ENCODE measurements at regions not wholly inside any gene's neighbourhood (a gene's known extent, or its start where the extent isn't known, plus 50 kb on each side); places are given as distances from the start of the nearest gene placed in this dataset.
A peak's percentile ranks its signal among the peaks of the same experiment; 100 is the strongest.

DNA sequence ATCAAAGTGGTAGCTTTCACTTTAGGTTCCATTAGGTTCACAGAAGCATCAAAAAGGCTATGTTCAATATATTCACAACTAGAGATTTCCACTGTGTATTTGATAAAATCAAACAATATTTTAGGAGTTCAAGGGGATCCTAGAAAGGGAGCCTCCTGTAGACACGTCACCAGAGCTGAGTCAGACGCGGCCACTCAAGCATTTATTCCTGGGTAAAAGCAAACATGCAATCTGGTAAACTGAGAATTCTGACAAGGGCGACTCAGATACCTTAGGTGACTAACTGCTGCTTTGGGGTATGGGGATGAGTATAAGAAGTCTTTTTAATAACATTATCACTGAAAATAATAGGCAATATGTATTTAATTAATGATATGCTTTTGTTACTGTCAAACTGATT is 118.7 kb upstream of the HMGN3 start:
- TF ChIP-seq CTCF (IDR thresholded peaks at IDR 0.05) (no peak), POLR2A (IDR thresholded peaks at IDR 0.05) (no peak)
- H3K27ac ChIP-seq = no peak overlapping the region
- H3K27me3 ChIP-seq = no peaks in the 10 kb centered on the region
- DNase-seq (ENCODE audit: low spot score in 2 of 2) = no peak
- 78% methylated on average over 4 of the region's 4 CpGs for WGBS
- H3K4me3 ChIP-seq = no peak overlapping the region
- peaks cover 3% of the 10 kb centered on the region for H3K9me3 ChIP-seq
- no peaks in the 10 kb centered on the region for H3K36me3 ChIP-seq
- no peaks in the 10 kb centered on the region for H3K4me1 ChIP-seq

- 68% methylated on average over 5 of the region's 5 CpGs for WGBS
- DNase-seq (ENCODE audit: low spot score in 2 of 2) = no peak
- Histone ChIP-seq H3K27me3 (no peaks in the 10 kb centered on the region), H3K4me3 (no peak overlapping the region), H3K36me3 (no peaks in the 10 kb centered on the region), H3K9me3 (no peaks in the 10 kb centered on the region), H3K27ac (no peak overlapping the region), H3K4me1 (peaks cover 7% of the 10 kb centered on the region)
- TF ChIP-seq POLR2AphosphoS5 (IDR thresholded peaks at IDR 0.05) (no peak), CTCF (IDR thresholded peaks at IDR 0.05) (no peak), EP300 (IDR thresholded peaks at IDR 0.05) (no peak), POLR2A (IDR thresholded peaks at IDR 0.05) (no peak)
These were observed 104.0 kb upstream of the HMGN3 start for GRCh38 chr6:79338493-79338892.

DNA sequence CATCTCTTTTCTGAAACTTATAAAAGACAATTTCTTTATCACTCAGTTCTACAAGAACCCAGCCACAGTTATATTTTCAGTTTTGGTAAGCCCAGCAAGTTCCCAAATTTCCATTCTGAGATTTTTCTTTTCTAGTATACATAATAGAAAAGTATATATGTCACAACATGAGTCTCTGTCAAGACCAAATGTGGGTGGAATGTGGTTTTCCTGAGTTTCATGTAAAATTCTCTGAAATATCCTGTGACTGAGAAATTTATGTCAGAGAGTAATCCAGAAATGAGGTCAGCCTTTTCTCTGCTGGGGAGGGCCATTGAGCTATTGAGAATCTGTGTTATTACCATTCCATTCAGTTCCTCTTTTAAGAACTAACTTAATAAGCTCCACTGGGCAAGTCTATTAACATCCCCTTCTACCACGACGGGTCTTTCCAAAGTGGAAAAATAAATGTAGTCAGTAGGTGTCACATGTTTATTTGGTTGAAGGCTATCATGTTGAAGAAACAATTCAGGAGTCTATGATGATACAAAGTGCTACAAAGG is 100.7 kb upstream of the HMGN3 start:
- H3K27ac ChIP-seq = no peak overlapping the region
- H3K4me1 ChIP-seq = peaks cover 7% of the 10 kb centered on the region
- 59% methylated on average over 2 of the region's 2 CpGs for WGBS
- H3K27me3 ChIP-seq = no peaks in the 10 kb centered on the region
- H3K36me3 ChIP-seq = no peaks in the 10 kb centered on the region
- no peaks in the 10 kb centered on the region for H3K9me3 ChIP-seq
- TF ChIP-seq POLR2AphosphoS5 (IDR thresholded peaks at IDR 0.05) = no peak
- TF ChIP-seq CTCF (IDR thresholded peaks at IDR 0.05) = no peak
- no peak for TF ChIP-seq POLR2A (IDR thresholded peaks at IDR 0.05)
- TF ChIP-seq EP300 (IDR thresholded peaks at IDR 0.05) = no peak
- no peak for DNase-seq (ENCODE audit: low spot score in 2 of 2)
- no peak overlapping the region for H3K4me3 ChIP-seq

DNA sequence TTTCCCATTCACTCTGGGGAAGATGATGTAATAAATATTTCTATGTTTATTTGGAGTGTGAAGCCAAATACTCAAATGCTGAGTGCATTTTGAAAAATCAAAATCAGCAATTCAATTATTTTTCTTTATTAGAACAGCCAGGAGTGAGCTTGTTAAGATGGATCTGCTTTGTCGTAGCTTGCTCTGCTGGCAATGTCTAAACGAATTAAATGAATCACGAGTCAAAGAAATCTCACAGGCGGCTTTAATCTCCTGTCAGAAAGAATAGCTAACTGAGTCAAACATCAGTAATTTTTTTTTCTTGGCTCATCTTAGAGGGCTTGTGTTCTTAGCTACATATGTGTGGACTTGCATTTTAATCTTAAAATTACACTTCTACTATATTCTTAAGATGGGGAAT is 100.2 kb upstream of the HMGN3 start:
- H3K36me3 ChIP-seq = no peaks in the 10 kb centered on the region
- H3K4me1 ChIP-seq = peaks cover 7% of the 10 kb centered on the region
- TF ChIP-seq POLR2AphosphoS5 (IDR thresholded peaks at IDR 0.05) (no peak), POLR2A (IDR thresholded peaks at IDR 0.05) (no peak), EP300 (IDR thresholded peaks at IDR 0.05) (no peak), CTCF (IDR thresholded peaks at IDR 0.05) (no peak)
- H3K4me3 ChIP-seq = no peak overlapping the region
- no peak overlapping the region for H3K27ac ChIP-seq
- WGBS = 26% methylated on average over 4 of the region's 4 CpGs
- no peaks in the 10 kb centered on the region for H3K9me3 ChIP-seq
- DNase-seq (ENCODE audit: low spot score in 2 of 2) = no peak
- H3K27me3 ChIP-seq = no peaks in the 10 kb centered on the region

DNA sequence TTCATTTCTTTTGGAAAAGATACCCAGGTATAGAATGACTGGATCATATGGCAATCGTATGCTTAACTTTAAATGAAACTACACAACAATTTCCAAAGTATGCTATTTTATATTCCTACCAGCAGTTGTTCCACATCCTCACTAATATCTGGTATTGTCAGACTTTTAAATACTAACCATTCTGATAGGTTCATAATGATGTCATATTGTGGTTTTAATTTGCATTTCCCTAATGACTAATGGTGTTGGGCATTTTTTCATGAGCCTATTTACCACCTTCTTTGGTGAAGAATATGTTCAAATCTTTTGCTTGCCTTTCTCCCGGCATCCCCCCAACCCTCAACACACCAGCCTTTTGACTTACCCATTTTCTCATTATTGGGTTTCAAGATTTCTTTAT is 96.2 kb upstream of the HMGN3 start:
- 93% methylated on average over 2 of the region's 2 CpGs for WGBS

GRCh38 chr6:79313254-79313653 is 78.8 kb upstream of the HMGN3 start:
- 69% methylated on average over 5 of the region's 5 CpGs for WGBS
- no peaks in the 10 kb centered on the region for H3K27me3 ChIP-seq
- no peak for DNase-seq (ENCODE audit: low spot score in 2 of 2)
- no peaks in the 10 kb centered on the region for H3K9me3 ChIP-seq
- no peak overlapping the region for H3K27ac ChIP-seq
- H3K4me1 ChIP-seq = no peaks in the 10 kb centered on the region
- no peaks in the 10 kb centered on the region for H3K36me3 ChIP-seq
- H3K4me3 ChIP-seq = no peak overlapping the region
- TF ChIP-seq CTCF (IDR thresholded peaks at IDR 0.05) (no peak), POLR2AphosphoS5 (IDR thresholded peaks at IDR 0.05) (peak in 1 of 3 donors; percentile 41)

More for the DNA sequence above, 96.2 kb upstream of the HMGN3 start:
- Histone ChIP-seq H3K9me3 (no peaks in the 10 kb centered on the region), H3K27ac (no peak overlapping the region), H3K4me3 (no peak overlapping the region), H3K36me3 (no peaks in the 10 kb centered on the region), H3K27me3 (no peaks in the 10 kb centered on the region), H3K4me1 (peaks cover 7% of the 10 kb centered on the region)
- DNase-seq (ENCODE audit: low spot score in 2 of 2) = no peak
- no peak for TF ChIP-seq POLR2AphosphoS5 (IDR thresholded peaks at IDR 0.05)

All from suprapubic skin (tissue), 4 donors.